ENCODE measurements at regions not wholly inside any gene's neighbourhood (a gene's known extent, or its start where the extent isn't known, plus 50 kb on each side); places are given as distances from the start of the nearest gene placed in this dataset.

DNA sequence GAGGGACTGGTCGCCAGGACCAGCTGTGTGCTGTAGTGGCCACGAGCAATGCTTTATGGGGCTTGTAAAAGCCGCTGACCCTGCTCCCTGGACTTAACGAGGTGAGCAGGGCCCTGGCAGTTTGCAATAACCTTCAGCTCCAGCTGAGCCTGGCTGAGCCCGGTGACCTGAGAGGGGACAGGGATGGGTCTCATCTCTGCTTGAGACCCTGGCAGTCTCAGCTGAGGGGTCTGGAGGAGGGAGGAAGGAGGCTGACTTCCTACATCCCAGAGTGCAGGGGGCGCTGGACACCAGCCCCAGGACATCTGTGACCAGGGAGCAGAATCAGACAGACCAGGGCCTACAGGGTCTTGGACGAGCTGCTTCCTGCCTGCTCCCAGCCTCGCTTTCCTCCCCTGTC lies 277.5 kb upstream of the MVB12B start:
- H3K27me3 ChIP-seq: peaks cover 5% of the 10 kb centered on the region; the same call in 1 of the 2 replicates
- no peaks in the 10 kb centered on the region for H3K36me3 ChIP-seq
- no peak for DNase-seq
- no peak overlapping the region for H3K4me3 ChIP-seq
- no peaks in the 10 kb centered on the region for H3K4me1 ChIP-seq
- H3K9me3 ChIP-seq (replicated peaks): no peaks in the 10 kb centered on the region
- no peak overlapping the region for H3K27ac ChIP-seq

DNA sequence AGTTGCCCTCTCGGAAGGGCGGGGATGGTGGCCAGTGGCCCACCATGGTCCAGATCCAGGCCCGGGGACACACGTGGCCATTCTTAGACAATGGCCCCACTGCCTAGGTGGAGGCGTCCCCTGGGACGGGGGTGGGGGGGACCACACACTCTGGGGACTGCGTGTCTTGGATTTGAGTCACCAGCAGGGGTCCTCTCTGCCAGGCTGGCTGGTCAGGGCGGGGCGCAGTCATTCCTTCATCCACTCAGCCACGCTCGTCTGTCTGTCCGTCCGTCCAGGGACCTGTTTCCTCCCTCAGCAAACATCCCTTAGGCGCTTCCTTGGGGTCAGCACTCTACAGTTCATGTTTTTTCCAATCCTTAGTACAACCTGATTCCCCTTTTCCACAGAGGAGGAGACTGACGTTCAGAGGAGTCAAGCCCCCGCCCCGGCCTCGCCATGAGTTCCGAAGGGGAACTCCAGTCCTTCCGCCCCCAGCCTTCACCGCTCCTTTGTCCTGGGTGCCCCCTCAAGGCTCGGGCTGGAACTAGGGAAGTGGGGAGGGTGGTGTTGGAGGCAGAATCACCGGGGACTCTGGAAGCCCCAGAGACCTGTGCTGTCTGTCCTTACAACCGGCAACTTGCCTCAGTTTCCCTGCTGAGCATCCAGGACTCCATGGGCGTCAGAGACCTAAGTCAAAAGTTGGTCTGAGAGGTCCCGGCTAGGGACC lies 276.6 kb upstream of the MVB12B start:
- Histone ChIP-seq H3K9me3 (replicated peaks) (no peaks in the 10 kb centered on the region), H3K36me3 (no peaks in the 10 kb centered on the region), H3K27ac (no peak overlapping the region), H3K4me1 (no peaks in the 10 kb centered on the region), H3K27me3 (peaks cover 5% of the 10 kb centered on the region; the same call in 1 of the 2 replicates), H3K4me3 (no peak overlapping the region)
- DNase-seq: no peak

DNA sequence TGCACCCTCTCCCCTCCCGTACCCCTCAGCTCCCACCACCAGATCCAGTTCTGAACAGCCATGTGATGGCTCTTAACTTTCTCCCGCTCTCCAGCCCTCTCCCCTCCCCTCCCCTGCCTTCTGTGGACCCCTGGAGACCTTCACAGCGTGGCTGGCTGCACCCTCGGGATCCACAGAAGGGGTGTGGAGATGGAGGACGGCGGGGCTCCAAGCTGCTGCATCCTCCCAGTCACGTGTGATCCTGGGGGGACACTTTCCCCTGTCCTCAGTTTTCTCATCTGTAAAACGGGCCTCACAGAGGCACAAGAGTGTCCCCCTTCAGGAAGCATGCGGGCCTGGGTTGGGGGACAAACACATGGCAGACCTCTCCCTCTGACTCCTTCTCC lies 276.0 kb upstream of the MVB12B start:
- Histone ChIP-seq H3K27ac (no peak overlapping the region), H3K4me3 (no peak overlapping the region), H3K4me1 (no peaks in the 10 kb centered on the region), H3K9me3 (replicated peaks) (no peaks in the 10 kb centered on the region), H3K27me3 (peaks cover 5% of the 10 kb centered on the region; the same call in 1 of the 2 replicates), H3K36me3 (no peaks in the 10 kb centered on the region)
- DNase-seq: no peak

DNA sequence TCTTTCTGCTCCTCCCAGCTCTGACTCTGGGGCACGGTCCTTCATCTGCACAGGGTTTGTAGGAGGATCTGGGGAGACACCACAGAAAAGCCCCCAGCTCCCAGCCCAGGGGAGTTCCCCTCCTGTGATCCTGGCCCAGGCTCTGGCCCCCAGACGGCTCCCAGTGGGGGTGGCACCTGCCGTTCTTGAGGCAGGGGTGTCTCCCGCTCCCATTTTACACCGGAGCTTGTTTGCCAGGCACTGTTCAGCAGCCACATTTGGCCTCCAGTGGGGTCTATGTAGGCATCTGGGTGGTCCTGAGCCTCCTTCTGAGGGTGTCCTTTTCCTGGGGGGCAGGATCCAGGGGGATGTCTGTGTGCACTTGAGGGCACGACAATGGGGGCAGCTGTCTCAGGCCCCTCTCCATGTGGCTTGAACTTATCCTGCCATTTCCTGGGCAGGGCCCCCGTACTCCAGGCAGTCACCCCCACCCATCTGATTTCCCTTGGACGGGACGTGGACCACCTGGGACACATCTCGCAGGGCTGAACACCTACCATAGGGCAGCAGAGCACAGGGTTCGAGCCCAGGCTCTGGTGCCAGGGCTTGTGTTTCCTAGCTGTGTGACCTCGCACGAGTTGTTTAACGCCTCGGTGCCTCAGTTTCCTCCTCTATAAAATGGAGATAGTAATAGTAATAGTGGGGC lies 275.0 kb upstream of the MVB12B start:
- no peak for DNase-seq
- Histone ChIP-seq H3K4me1 (no peaks in the 10 kb centered on the region), H3K4me3 (no peak overlapping the region), H3K9me3 (replicated peaks) (no peaks in the 10 kb centered on the region), H3K27me3 (peaks cover 5% of the 10 kb centered on the region; the same call in 1 of the 2 replicates), H3K36me3 (no peaks in the 10 kb centered on the region), H3K27ac (no peak overlapping the region)

DNA sequence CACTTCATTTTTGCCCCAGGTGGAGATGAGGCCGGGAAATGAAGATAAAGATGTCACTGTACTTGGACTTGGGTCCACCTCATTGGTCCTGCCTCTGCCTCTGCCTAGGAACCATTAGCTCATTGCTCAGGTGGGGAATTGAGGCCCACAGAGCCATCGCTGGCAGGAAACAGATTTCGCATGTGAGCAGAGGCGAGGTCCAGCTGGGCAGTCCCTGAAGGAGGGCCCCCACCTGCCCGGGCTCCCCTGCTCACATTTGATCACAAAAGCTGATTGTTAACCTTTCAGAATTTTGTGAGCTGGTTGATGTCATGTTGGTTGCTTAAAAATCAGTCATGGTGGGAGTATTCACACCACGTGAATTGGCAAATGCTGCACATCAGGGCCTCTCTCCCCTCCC lies 273.8 kb upstream of the MVB12B start:
- no peak overlapping the region for H3K27ac ChIP-seq
- no peak overlapping the region for H3K4me3 ChIP-seq
- peaks cover 5% of the 10 kb centered on the region; the same call in 1 of the 2 replicates for H3K27me3 ChIP-seq
- H3K36me3 ChIP-seq: no peaks in the 10 kb centered on the region
- no peaks in the 10 kb centered on the region for H3K4me1 ChIP-seq
- H3K9me3 ChIP-seq (replicated peaks): no peaks in the 10 kb centered on the region
- no peak for DNase-seq

DNA sequence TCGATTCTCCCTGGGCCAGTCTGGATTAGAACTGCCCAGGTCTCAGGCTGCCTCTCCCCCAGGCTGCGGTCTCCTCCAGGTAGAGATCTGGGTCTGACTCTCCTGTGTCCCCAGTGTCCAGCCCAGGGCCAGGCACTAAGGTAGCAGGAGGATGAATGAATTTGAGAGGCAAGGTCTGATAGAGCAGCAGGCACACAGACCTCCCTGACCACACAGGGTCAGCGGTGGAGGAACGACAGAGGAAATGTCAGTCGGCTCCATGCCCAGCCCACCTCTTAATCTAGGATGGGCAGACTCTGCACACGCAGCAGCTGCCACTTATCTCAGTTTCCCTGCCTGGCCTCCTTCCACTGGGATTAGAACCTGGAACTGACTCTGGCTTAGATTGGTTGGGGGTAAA lies 272.7 kb upstream of the MVB12B start:
- Histone ChIP-seq H3K27me3 (peaks cover 5% of the 10 kb centered on the region; the same call in 1 of the 2 replicates), H3K4me1 (no peaks in the 10 kb centered on the region), H3K27ac (no peak overlapping the region), H3K4me3 (no peak overlapping the region), H3K36me3 (no peaks in the 10 kb centered on the region), H3K9me3 (replicated peaks) (no peaks in the 10 kb centered on the region)
- no peak for DNase-seq

DNA sequence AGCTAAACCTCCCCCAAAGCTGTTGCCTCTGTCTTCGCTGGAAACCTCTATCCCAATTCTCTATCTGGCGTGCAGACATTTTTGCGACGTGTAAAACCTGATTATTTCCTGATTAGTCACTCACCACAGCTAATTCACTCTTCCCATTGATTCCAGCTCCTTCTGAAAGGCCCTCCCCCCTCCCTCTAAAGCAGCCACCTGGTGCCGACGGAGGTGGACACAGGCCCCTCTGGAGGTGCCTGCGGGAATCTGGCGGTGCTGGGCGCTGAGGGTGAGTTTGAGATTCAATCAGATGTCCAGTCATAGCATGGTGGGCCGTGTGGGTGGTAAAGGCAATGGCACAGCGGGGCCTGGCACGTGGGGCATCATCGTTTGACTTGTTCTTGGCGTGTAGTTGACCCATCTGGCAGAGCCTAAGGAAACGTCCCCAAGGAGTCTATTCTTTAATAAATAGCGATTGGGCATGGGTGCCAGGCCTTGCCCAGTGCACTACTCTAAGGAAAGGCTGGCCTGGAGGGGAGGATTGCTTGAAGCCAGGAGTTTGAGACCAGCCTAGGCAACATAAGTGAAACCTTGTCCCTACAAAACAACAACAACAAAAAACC lies 271.1 kb upstream of the MVB12B start:
- no peak overlapping the region for H3K27ac ChIP-seq
- no peaks in the 10 kb centered on the region for H3K9me3 ChIP-seq (replicated peaks)
- H3K4me1 ChIP-seq: no peaks in the 10 kb centered on the region
- H3K27me3 ChIP-seq: peaks cover 5% of the 10 kb centered on the region; the same call in 1 of the 2 replicates
- DNase-seq: no peak
- no peaks in the 10 kb centered on the region for H3K36me3 ChIP-seq
- no peak overlapping the region for H3K4me3 ChIP-seq

DNA sequence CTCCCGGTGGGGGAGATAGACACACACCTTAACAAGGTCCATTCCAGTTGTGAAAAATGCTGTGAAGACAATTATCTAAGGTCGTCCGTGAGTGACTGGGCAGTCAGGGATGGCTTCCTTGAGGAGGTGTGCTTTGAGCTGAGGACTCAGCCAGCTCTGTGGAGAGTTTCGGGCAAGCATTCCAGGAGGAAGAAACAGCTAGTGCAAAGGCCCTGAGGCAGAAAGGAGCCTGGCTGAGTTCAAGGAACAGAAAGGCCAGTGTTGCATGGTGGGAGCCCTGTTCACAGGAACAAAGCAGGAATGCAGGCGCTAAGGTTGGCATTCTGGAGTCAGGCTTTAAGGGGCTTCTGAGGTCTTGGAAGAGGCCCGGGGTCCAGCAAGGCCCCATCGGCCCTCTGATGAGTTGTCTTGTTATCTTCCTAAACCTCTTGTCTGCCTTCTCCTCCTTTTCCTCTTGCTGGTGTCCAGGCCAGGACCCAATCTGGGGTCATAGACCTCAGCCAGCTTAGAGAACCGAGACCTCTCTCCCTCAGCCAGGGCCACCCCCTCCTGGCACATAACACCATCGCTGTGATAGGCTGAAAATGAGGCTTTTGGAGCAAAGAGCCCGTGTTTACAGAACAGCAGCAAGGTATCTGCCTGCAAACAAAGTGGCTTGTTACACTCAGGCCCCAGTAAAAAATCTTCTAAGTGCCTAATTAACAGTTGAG lies 270.2 kb upstream of the MVB12B start:
- H3K4me3 ChIP-seq: no peak overlapping the region
- H3K27ac ChIP-seq: no peak overlapping the region
- H3K36me3 ChIP-seq: no peaks in the 10 kb centered on the region
- H3K9me3 ChIP-seq (replicated peaks): no peaks in the 10 kb centered on the region
- peak in 1 of 2 experiments; percentile 42 for DNase-seq
- H3K27me3 ChIP-seq: peaks cover 5% of the 10 kb centered on the region; the same call in 1 of the 2 replicates
- no peaks in the 10 kb centered on the region for H3K4me1 ChIP-seq

DNA sequence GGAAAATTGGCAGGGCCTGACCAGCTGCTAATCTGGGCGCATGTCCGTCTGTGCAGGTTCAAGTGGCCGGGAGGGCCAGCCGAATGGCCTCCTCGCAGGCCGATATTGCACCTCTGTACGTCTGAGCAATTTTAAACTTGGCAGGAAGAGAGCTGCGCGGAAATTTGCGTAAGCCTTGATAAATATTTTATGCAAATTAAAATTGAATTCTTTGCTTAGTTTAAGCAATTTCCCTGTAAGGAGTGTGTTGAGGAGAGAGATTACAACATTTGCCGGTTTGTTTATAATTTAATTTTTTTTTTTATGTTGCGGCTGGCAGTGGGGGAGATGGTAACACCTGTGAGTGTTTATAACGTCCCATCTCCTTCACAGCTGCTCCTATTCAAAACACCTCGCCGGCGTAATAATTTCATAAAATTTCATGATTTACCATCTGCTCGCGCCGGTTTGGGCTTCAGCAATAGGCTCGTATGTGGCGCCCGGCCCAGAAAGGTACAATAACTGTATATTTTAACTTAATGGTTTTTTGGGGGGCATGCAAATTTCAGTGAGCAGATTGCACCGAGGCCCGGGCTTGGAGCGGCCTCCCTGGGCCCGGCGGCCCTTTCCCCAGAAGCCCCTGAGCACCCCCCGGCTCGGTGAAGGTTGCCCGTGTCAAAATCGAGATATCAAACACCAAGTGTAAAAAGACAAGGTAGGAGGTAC lies 269.4 kb upstream of the MVB12B start:
- Histone ChIP-seq H3K36me3 (no peaks in the 10 kb centered on the region), H3K4me1 (no peaks in the 10 kb centered on the region), H3K4me3 (peak overlapping the region; percentile 49), H3K27me3 (peaks cover 5% of the 10 kb centered on the region; the same call in 1 of the 2 replicates), H3K27ac (no peak overlapping the region; the same call in 1 of the 2 replicates), H3K9me3 (replicated peaks) (no peaks in the 10 kb centered on the region)
- peak in 1 of 2 experiments; percentile 52 for DNase-seq

DNA sequence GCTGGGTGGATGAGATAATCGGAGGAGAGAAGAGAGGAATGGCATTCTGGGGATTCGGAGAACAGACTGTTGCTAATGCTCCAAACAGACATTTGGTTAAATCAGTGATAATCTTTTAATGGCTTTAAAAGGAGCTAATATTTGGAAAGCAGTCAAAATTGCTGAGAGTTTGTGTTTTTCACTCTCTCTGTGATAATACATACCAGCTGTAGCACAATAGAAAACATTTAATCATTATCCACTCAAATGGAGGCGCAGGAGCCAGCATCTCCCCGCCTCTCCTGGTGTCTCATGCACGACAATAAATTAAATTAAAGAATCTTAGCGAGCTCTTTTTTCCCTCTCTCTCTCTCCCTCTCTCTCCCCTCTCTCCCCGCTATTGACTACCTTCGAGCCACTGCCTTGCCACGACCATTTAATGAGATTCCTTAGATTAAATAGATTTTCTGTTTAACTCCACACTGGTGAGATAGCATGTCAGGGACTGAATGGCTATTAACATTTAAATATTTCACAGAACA lies 268.6 kb upstream of the MVB12B start:
- H3K27me3 ChIP-seq: peaks cover 5% of the 10 kb centered on the region; the same call in 1 of the 2 replicates
- H3K4me1 ChIP-seq: no peaks in the 10 kb centered on the region
- no peaks in the 10 kb centered on the region; the same call in 1 of the 2 replicates for H3K9me3 ChIP-seq (replicated peaks)
- H3K27ac ChIP-seq: no peak overlapping the region
- H3K4me3 ChIP-seq: peak overlapping the region; percentile 49
- no peak for DNase-seq
- no peaks in the 10 kb centered on the region for H3K36me3 ChIP-seq

DNA sequence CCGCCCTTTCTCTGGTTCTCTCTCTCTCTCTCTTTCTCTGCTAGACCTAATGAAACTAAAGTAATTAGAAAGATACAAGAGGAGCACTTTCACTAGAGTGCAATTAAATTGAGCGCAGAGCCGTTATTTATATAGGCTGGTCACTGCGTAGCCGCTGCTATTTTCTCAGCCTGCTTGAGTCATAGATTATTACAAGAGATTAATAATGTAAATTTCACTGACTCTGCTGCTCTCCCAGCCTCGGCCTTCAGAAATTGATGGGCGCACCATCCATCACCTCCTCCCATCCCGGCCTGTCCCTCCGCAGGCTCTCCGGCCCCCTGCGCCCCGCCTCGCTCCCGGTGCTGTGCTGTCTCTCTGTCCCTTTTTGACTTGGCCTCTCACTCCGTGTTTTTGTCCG lies 268.0 kb upstream of the MVB12B start:
- Histone ChIP-seq H3K27me3 (peaks cover 5% of the 10 kb centered on the region; the same call in 1 of the 2 replicates), H3K27ac (no peak overlapping the region), H3K9me3 (replicated peaks) (no peaks in the 10 kb centered on the region; the same call in 1 of the 2 replicates), H3K4me1 (no peaks in the 10 kb centered on the region), H3K4me3 (peak overlapping the region; percentile 49), H3K36me3 (no peaks in the 10 kb centered on the region)
- no peak for DNase-seq

DNA sequence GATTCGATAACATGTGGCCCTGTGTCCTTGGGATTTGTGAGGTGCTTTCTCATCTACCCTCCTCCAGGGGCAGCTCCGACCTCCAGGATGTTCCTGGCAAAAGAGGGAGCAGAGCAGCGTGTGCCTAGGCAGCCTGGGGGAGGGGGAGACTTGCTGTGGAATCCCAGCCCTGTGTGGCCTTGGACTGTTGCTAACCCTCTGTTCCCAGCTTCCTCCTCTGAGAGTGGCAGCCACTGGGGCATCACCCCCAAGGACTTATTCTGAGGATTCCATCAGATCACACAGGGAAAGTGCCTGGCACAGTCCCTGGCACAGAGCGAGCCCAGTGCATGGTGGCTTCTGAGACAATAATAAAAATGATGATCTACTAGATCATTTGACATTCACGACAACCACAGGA lies 265.1 kb upstream of the MVB12B start:
- Histone ChIP-seq H3K27me3 (peaks cover 5% of the 10 kb centered on the region; the same call in 1 of the 2 replicates), H3K9me3 (replicated peaks) (no peaks in the 10 kb centered on the region; the same call in 1 of the 2 replicates), H3K27ac (no peak overlapping the region), H3K36me3 (no peaks in the 10 kb centered on the region), H3K4me1 (no peaks in the 10 kb centered on the region), H3K4me3 (no peak overlapping the region)
- no peak for DNase-seq

DNA sequence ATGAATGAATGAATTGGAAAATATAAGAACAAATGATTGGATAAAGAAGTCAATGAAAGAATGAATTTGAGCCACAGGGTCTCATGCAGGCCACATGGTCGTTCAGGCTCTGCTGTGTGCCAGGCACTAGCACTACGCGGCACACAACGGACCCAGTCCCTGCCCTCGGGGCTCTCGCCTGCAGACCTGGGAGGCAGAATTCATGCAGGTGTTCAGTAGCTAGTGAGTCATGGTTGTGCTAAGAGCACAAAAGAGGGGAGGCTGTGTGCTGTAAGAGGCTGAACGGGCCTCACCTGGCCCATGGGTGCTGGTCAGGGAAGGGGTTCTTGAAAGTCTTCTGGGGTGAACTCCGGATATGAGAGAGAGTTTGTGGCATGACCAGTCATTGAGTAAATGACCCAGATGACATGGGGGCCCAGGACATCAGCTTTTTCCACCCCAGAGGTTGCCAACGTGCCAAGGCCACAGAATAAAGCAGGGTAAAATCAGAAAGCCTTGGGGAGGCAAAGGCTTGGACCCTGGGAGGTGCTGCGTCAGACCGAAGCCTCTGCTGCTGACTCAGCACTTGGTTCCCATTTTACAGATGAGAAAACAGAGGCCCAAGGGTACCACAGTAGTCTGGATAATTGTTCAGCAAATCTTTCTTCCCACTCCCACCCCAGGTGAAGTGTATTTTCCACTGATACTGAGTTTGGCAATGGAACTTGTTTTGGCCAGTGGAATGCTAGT lies 264.3 kb upstream of the MVB12B start:
- Histone ChIP-seq H3K27me3 (peaks cover 6% of the 10 kb centered on the region; the same call in 1 of the 2 replicates), H3K4me1 (no peaks in the 10 kb centered on the region), H3K4me3 (no peak overlapping the region), H3K9me3 (replicated peaks) (no peaks in the 10 kb centered on the region; the same call in 1 of the 2 replicates), H3K27ac (no peak overlapping the region), H3K36me3 (no peaks in the 10 kb centered on the region)
- DNase-seq: no peak

Measured in SJCRH30 (cell line).